ENCODE measurements at regions not wholly inside any gene's neighbourhood (a gene's known extent, or its start where the extent isn't known, plus 50 kb on each side); places are given as distances from the start of the nearest gene placed in this dataset.

DNA sequence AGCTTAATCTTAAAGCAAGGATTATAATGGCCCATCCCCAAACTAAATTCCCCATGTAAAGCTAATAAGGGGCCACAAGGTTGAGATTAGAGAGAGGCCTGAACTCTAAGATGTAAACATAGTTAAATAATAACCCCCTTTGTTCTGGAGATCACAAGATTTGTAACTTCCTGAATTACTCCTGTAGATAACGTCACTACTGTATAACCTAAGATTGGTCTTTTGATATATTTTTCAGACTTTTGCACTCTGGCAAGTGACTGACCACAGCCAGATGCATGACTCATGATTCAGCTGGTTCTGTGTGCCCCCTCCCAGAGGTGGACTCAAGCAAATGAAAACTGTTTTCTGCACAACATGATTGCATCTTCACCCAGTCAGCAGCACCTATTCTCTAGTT is 686.0 kb upstream of the DDX18 start:
- no peaks in the 10 kb centered on the region for H3K9me3 ChIP-seq (ENCODE audit: control insufficient read depth in 2 of 2, insufficient read depth in 1 of 2, low read length in 1 of 2)
- H3K4me3 ChIP-seq (ENCODE audit: low read length in 2 of 2) = no peak overlapping the region
- H3K27ac ChIP-seq (ENCODE audit: low read depth in 1 of 2, low read length in 1 of 2) = no peak overlapping the region
- no peaks in the 10 kb centered on the region for H3K36me3 ChIP-seq (ENCODE audit: control insufficient read depth in 2 of 2, insufficient read depth in 2 of 2, low read length in 1 of 2)
- no peaks in the 10 kb centered on the region for H3K27me3 ChIP-seq (ENCODE audit: control insufficient read depth in 2 of 2, insufficient read depth in 1 of 2, low read length in 1 of 2)
- DNase-seq (ENCODE audit: low read depth in 6 of 9, low spot score in 9 of 9) = no peak
- no peaks in the 10 kb centered on the region for H3K4me1 ChIP-seq (ENCODE audit: control insufficient read depth in 2 of 2, insufficient read depth in 2 of 2, low read length in 2 of 2)
- WGBS = 3% methylated on average over 1 of the region's 1 CpG

DNA sequence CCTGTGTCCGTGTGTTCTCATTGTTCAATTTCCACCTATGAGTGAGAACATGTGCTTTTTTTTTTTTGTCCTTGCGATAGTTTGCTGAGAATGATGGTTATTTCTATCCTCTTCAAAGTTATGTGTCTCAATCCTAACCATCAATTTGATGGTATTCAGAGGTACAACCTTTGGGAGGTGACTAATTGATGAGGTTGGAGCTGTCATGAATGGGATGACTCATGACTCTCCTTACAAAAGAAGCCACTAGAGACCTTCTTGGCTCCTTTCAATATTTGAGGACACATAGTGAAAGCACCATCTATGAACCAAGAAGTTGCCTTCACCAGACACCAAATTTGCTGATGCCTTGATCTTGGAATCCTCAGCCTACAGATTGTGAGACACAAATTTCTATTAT is 677.1 kb upstream of the DDX18 start:
- WGBS = 72% methylated on average over 2 of the region's 2 CpGs
- Histone ChIP-seq H3K9me3 (ENCODE audit: control insufficient read depth in 2 of 2, insufficient read depth in 1 of 2, low read length in 1 of 2) (no peaks in the 10 kb centered on the region), H3K27me3 (ENCODE audit: control insufficient read depth in 2 of 2, insufficient read depth in 1 of 2, low read length in 1 of 2) (no peaks in the 10 kb centered on the region), H3K27ac (ENCODE audit: low read depth in 1 of 2, low read length in 1 of 2) (no peak overlapping the region), H3K36me3 (ENCODE audit: control insufficient read depth in 2 of 2, insufficient read depth in 2 of 2, low read length in 1 of 2) (no peaks in the 10 kb centered on the region), H3K4me3 (ENCODE audit: low read length in 2 of 2) (no peak overlapping the region), H3K4me1 (ENCODE audit: control insufficient read depth in 2 of 2, insufficient read depth in 2 of 2, low read length in 2 of 2) (no peaks in the 10 kb centered on the region)
- DNase-seq (ENCODE audit: low read depth in 6 of 9, low spot score in 9 of 9) = no peak

DNA sequence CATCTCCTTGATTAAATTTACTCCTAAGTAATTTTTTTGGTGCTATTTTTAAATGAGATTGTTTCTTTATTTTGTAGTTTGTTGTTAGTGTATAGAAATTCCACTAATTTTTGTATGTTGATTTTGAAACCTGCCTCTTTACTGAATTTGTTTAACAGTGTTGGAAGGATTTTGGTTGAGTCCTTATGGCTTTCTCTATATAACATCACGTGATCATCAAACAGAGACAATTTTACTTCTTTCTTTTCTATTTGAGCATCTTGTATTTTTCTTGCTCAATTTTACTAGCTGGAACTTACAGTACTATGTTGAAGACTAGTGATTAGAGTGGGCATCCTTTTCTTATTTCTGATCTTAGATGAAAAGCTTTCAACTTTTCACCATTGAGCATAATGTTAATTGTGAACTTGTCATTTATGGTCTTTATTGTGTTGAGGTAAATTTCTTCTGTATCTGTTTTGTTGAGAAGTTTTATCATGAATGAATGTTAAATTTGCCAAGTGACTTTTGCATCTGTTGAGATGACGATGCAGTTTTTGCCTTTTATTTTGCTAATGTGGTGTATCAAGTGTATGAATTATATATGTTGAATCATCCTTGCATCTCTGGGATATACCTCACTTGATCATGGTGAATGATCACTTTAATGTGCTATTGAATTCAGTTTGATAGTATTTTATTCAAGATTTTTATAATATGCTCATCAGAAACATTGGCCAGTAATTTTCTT is 645.3 kb upstream of the DDX18 start:
- 91% methylated on average over 2 of the region's 2 CpGs for WGBS
- no peak overlapping the region for H3K4me3 ChIP-seq (ENCODE audit: low read length in 2 of 2)
- H3K27me3 ChIP-seq (ENCODE audit: control insufficient read depth in 2 of 2, insufficient read depth in 1 of 2, low read length in 1 of 2) = no peaks in the 10 kb centered on the region
- H3K36me3 ChIP-seq (ENCODE audit: control insufficient read depth in 2 of 2, insufficient read depth in 2 of 2, low read length in 1 of 2) = no peaks in the 10 kb centered on the region
- H3K9me3 ChIP-seq (ENCODE audit: control insufficient read depth in 2 of 2, insufficient read depth in 1 of 2, low read length in 1 of 2) = peaks cover 0 to 8% of the 10 kb centered on the region in 2 donors
- H3K27ac ChIP-seq (ENCODE audit: low read depth in 1 of 2, low read length in 1 of 2) = no peak overlapping the region
- no peak for DNase-seq (ENCODE audit: low read depth in 6 of 9, low spot score in 9 of 9)
- no peaks in the 10 kb centered on the region for H3K4me1 ChIP-seq (ENCODE audit: control insufficient read depth in 2 of 2, insufficient read depth in 2 of 2, low read length in 2 of 2)

DNA sequence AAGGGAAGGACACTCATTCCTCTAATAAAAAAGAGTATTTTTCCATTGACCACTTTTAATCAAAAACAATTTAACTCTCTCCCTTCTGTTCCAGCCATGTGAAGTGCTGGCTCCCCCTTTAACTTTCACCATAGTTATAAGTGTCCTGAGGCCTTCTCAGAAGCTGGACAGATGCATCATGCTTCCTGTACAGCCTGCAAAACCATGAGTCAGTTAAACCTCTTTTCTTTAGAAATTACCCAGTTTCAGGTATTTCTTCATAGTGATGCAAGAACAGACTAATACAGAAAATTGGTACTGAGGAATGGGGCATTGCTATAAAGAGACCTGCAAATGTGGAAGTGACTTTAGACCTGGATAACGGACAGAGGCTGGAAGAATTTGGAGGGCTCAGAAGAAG is 643.6 kb upstream of the DDX18 start:
- no peak overlapping the region for H3K4me3 ChIP-seq (ENCODE audit: low read length in 2 of 2)
- DNase-seq (ENCODE audit: low read depth in 6 of 9, low spot score in 9 of 9) = no peak
- H3K27me3 ChIP-seq (ENCODE audit: control insufficient read depth in 2 of 2, insufficient read depth in 1 of 2, low read length in 1 of 2) = no peaks in the 10 kb centered on the region
- H3K9me3 ChIP-seq (ENCODE audit: control insufficient read depth in 2 of 2, insufficient read depth in 1 of 2, low read length in 1 of 2) = peaks cover 0 to 11% of the 10 kb centered on the region in 2 donors
- H3K4me1 ChIP-seq (ENCODE audit: control insufficient read depth in 2 of 2, insufficient read depth in 2 of 2, low read length in 2 of 2) = no peaks in the 10 kb centered on the region
- no peaks in the 10 kb centered on the region for H3K36me3 ChIP-seq (ENCODE audit: control insufficient read depth in 2 of 2, insufficient read depth in 2 of 2, low read length in 1 of 2)
- H3K27ac ChIP-seq (ENCODE audit: low read depth in 1 of 2, low read length in 1 of 2) = no peak overlapping the region
- WGBS = 91% methylated on average over 1 of the region's 1 CpG

DNA sequence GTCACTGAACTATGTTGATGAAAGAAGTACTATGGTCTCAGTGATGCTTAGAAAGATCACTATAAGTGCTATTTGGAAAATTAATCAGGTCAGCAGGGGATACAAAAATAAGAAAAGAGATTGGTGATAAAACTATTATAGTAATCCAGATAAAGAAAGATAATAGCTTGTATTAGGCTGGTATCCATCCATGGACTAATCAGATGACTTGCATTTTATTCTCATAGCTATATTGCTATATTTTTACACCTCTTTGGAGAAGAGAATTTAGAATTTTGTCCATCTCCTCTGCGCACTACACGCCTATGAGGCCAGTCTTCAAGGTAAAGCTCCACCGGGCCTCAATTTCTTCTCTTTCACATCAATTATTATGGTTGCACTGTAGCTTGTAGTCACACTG is 635.1 kb upstream of the DDX18 start:
- no peak for DNase-seq (ENCODE audit: low read depth in 6 of 9, low spot score in 9 of 9)
- no peaks in the 10 kb centered on the region for H3K27me3 ChIP-seq (ENCODE audit: control insufficient read depth in 2 of 2, insufficient read depth in 1 of 2, low read length in 1 of 2)
- no peaks in the 10 kb centered on the region for H3K36me3 ChIP-seq (ENCODE audit: control insufficient read depth in 2 of 2, insufficient read depth in 2 of 2, low read length in 1 of 2)
- H3K27ac ChIP-seq (ENCODE audit: low read depth in 1 of 2, low read length in 1 of 2) = no peak overlapping the region
- peaks cover 0 to 3% of the 10 kb centered on the region in 2 donors for H3K9me3 ChIP-seq (ENCODE audit: control insufficient read depth in 2 of 2, insufficient read depth in 1 of 2, low read length in 1 of 2)
- 93% methylated on average over 3 of the region's 3 CpGs for WGBS
- H3K4me3 ChIP-seq (ENCODE audit: low read length in 2 of 2) = no peak overlapping the region
- H3K4me1 ChIP-seq (ENCODE audit: control insufficient read depth in 2 of 2, insufficient read depth in 2 of 2, low read length in 2 of 2) = no peaks in the 10 kb centered on the region

DNA sequence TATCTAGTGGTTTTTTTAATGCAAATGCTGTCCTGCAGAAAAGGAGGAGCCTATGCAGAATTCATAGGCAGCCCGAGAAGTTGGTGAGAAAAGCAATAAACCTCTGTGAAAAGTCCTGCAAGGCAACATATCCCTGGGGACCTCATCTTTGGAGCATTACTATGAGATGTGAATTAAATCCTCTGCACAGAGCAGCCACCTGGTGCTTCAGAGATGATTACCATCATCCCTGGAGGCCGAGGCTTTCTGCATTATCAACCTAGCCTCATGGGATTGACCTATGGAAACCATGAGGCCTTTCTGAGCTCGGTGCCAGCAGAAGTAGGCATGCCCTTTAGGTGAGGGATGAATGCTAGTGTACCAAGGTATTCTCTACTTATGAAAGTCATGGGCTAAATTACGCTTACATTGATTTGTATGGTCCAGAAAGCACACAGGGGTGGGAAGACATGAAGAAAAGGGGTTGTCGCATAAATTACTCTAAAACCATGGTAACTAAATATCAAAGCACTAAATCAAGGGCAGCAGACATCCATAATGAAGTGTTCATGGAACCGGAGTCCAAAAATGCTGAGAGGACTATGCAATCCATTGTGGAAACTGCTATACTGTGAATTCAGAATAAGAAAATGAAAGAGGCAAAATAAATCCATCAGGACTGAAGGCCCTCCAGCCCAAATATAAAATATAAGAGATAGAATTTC is 623.5 kb upstream of the DDX18 start:
- no peak for DNase-seq (ENCODE audit: low read depth in 6 of 9, low spot score in 9 of 9)

DNA sequence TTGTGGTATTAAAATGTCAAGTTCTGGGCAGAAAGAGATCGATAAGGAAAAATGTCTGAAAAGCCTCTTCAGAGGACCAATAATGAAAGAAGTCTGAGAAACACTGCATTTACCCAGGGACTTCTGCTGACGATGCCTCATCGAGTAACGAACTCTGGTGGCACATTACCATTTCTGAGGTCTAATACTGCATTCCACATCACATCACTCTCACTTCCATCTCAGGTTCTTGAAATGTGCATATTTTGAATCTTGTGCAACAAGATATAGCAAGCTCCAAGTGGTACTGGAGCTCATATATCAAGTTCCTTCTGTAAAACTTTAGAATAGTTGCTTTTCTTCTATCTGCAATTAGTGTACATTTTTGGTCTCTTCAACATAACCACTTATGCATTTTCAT is 619.1 kb upstream of the DDX18 start:
- Histone ChIP-seq H3K9me3 (ENCODE audit: control insufficient read depth in 2 of 2, insufficient read depth in 1 of 2, low read length in 1 of 2) (no peaks in the 10 kb centered on the region), H3K27me3 (ENCODE audit: control insufficient read depth in 2 of 2, insufficient read depth in 1 of 2, low read length in 1 of 2) (no peaks in the 10 kb centered on the region), H3K27ac (ENCODE audit: low read depth in 1 of 2, low read length in 1 of 2) (no peak overlapping the region), H3K4me3 (ENCODE audit: low read length in 2 of 2) (no peak overlapping the region), H3K36me3 (ENCODE audit: control insufficient read depth in 2 of 2, insufficient read depth in 2 of 2, low read length in 1 of 2) (no peaks in the 10 kb centered on the region), H3K4me1 (ENCODE audit: control insufficient read depth in 2 of 2, insufficient read depth in 2 of 2, low read length in 2 of 2) (no peaks in the 10 kb centered on the region)
- DNase-seq (ENCODE audit: low read depth in 6 of 9, low spot score in 9 of 9) = no peak
- WGBS = 98% methylated on average over 4 of the region's 4 CpGs

More for the DNA sequence above, 623.5 kb upstream of the DDX18 start:
- H3K27me3 ChIP-seq (ENCODE audit: control insufficient read depth in 2 of 2, insufficient read depth in 1 of 2, low read length in 1 of 2) = no peaks in the 10 kb centered on the region
- H3K9me3 ChIP-seq (ENCODE audit: control insufficient read depth in 2 of 2, insufficient read depth in 1 of 2, low read length in 1 of 2) = no peaks in the 10 kb centered on the region
- no peak overlapping the region for H3K4me3 ChIP-seq (ENCODE audit: low read length in 2 of 2)
- H3K27ac ChIP-seq (ENCODE audit: low read depth in 1 of 2, low read length in 1 of 2) = no peak overlapping the region
- WGBS = 80% methylated on average over 6 of the region's 6 CpGs
- H3K4me1 ChIP-seq (ENCODE audit: control insufficient read depth in 2 of 2, insufficient read depth in 2 of 2, low read length in 2 of 2) = no peaks in the 10 kb centered on the region
- no peaks in the 10 kb centered on the region for H3K36me3 ChIP-seq (ENCODE audit: control insufficient read depth in 2 of 2, insufficient read depth in 2 of 2, low read length in 1 of 2)

DNA sequence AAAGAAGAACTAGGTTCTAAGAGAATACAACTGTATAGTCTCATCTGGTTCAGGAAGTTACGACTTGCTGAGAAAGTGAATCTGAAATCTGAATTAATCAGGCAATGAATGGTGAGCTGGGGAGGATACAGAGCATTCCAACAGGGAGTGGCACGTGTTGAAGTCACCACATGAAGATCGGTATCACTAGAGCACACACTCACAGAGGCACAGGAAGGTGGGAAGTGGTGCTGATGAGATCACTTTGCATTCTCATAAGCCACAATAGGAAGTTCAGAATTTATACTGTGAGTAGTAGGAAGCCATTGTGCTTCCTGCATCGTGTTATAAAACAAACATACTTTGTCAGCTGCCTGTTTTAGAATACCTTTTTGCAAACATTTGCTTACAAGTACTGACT is 615.0 kb upstream of the DDX18 start:
- no peaks in the 10 kb centered on the region for H3K4me1 ChIP-seq (ENCODE audit: control insufficient read depth in 2 of 2, insufficient read depth in 2 of 2, low read length in 2 of 2)
- H3K9me3 ChIP-seq (ENCODE audit: control insufficient read depth in 2 of 2, insufficient read depth in 1 of 2, low read length in 1 of 2) = no peaks in the 10 kb centered on the region
- H3K4me3 ChIP-seq (ENCODE audit: low read length in 2 of 2) = no peak overlapping the region
- H3K36me3 ChIP-seq (ENCODE audit: control insufficient read depth in 2 of 2, insufficient read depth in 2 of 2, low read length in 1 of 2) = no peaks in the 10 kb centered on the region
- no peaks in the 10 kb centered on the region for H3K27me3 ChIP-seq (ENCODE audit: control insufficient read depth in 2 of 2, insufficient read depth in 1 of 2, low read length in 1 of 2)
- H3K27ac ChIP-seq (ENCODE audit: low read depth in 1 of 2, low read length in 1 of 2) = no peak overlapping the region
- DNase-seq (ENCODE audit: low read depth in 6 of 9, low spot score in 9 of 9) = no peak
- 29% methylated on average over 4 of the region's 4 CpGs for WGBS

DNA sequence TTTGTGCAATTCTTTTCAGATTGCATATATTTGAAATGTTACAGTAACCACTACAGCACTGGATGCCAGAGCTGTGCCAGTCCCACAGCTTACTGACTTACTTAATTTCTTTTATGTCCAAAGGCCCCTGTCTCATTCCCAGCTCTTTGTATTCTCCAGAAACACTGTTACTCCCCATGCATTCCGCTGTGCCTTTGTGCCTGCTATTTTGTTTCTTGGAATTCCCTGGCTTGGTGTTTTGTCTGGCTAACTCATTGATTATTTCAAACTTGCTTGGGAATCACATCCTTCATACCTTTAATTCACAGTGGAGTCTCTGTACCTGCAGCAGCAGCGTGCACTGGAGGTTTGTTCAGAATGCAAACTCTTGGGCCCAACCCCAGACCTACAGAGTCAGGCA is 601.9 kb upstream of the DDX18 start:
- H3K9me3 ChIP-seq (ENCODE audit: control insufficient read depth in 2 of 2, insufficient read depth in 1 of 2, low read length in 1 of 2) = peaks cover 0 to 4% of the 10 kb centered on the region in 2 donors
- no peak overlapping the region for H3K27ac ChIP-seq (ENCODE audit: low read depth in 1 of 2, low read length in 1 of 2)
- 91% methylated on average over 2 of the region's 2 CpGs for WGBS
- H3K4me1 ChIP-seq (ENCODE audit: control insufficient read depth in 2 of 2, insufficient read depth in 2 of 2, low read length in 2 of 2) = no peaks in the 10 kb centered on the region
- no peak for DNase-seq (ENCODE audit: low read depth in 6 of 9, low spot score in 9 of 9)
- H3K27me3 ChIP-seq (ENCODE audit: control insufficient read depth in 2 of 2, insufficient read depth in 1 of 2, low read length in 1 of 2) = no peaks in the 10 kb centered on the region
- no peak overlapping the region for H3K4me3 ChIP-seq (ENCODE audit: low read length in 2 of 2)
- no peaks in the 10 kb centered on the region for H3K36me3 ChIP-seq (ENCODE audit: control insufficient read depth in 2 of 2, insufficient read depth in 2 of 2, low read length in 1 of 2)

Data from thymus (tissue), 11 donors.